Endothelial cell of umbilical vein (primary cell): ENCODE measurements at regions not wholly inside any gene's neighbourhood (a gene's known extent, or its start where the extent isn't known, plus 50 kb on each side); places are given as distances from the start of the nearest gene placed in this dataset.

ENCODE experiments used
- BruUV-seq: library from RNA; stranded (reverse); fragments of 400-500 nt; replicated peaks from 2 replicates; lab custom pipeline; 2021; lab: Mats Ljungman, UMichigan
- CTCF ChIA-PET: fragments of 300-600, 350-600 bp; sonication (Branson Sonifier 250); formaldehyde crosslinking; loops from one replicate; lab custom pipeline; 2021; ENCODE audit warnings: antibody characterized with exemption, inconsistent platforms; lab: Charles Lee
- POLR2A ChIA-PET: fragments of 300-600, 350-600 bp; sonication (Branson Sonifier 250); formaldehyde crosslinking; loops from one replicate; lab custom pipeline; 2021; ENCODE audit warnings: antibody characterized with exemption, inconsistent platforms; lab: Charles Lee
- DNase-seq: peaks from one replicate; pipeline ENCODE4 v3.0.0-alpha.2; 2011; ENCODE audit warnings: low read depth, low spot score
- FAIRE-seq: peaks from 2 replicates; lab custom pipeline; 2011; peaks lifted over from hg19 to GRCh38; lab: Jason Lieb, UNC
- H2AFZ ChIP-seq: 2 replicates; pipeline ENCODE4 v1.6.0; 2012; ENCODE audit warnings: low read depth, low read length, control low read depth, inconsistent platforms
- H3K27ac ChIP-seq: 2 replicates; pipeline ENCODE4 v1.5.1; 2011; ENCODE audit warnings: low read depth, mild to moderate bottlenecking, control low read depth, low read length, moderate library complexity; ENCODE audit not compliant: insufficient read depth
- H3K27me3 ChIP-seq, 2 experiments: 2 replicates each; pipeline versions ENCODE4 v1.6.0 to v1.6.1; 2011; ENCODE audit warnings: low read length in 2 of 2, mixed read lengths in 1 of 2; ENCODE audit not compliant: control insufficient read depth in 2 of 2, insufficient read depth in 2 of 2
- H3K36me3 ChIP-seq, 2 experiments: 2 replicates in 1 of 2; 3 replicates in 1 of 2; pipeline ENCODE4 v1.5.1; 2011; ENCODE audit warnings: low read length in 2 of 2, mild to moderate bottlenecking in 1 of 2, moderate library complexity in 1 of 2; ENCODE audit not compliant: control insufficient read depth in 2 of 2, insufficient read depth in 2 of 2; ENCODE audit errors: extremely low read depth in 1 of 2
- H3K4me1 ChIP-seq: 3 replicates; pipeline ENCODE4 v1.5.1; 2011; ENCODE audit warnings: mild to moderate bottlenecking, low read length; ENCODE audit not compliant: control insufficient read depth, insufficient read depth; ENCODE audit errors: extremely low read depth
- H3K4me2 ChIP-seq: 2 replicates; pipeline ENCODE4 v1.6.1; 2011; ENCODE audit warnings: low read length, control low read depth, mixed read lengths; ENCODE audit not compliant: insufficient read depth
- H3K4me3 ChIP-seq, 3 experiments: fragments of 200-600 bp in 1 of 3; sonication (generic), shearing (Covaris generic) in 1 of 3; replicated peaks in 1 of 3; 2 replicates each; pipeline ENCODE4 v1.5.1; 2011 to 2016; ENCODE audit warnings: control low read depth in 3 of 3, low read length in 3 of 3, mild to moderate bottlenecking in 2 of 3, inconsistent platforms in 1 of 3, low read depth in 1 of 3, moderate library complexity in 1 of 3; ENCODE audit not compliant: insufficient read depth in 1 of 3
- H3K79me2 ChIP-seq: 2 replicates; pipeline ENCODE4 v1.6.0; 2012; ENCODE audit warnings: low read length, inconsistent platforms; ENCODE audit not compliant: control insufficient read depth, insufficient read depth
- H3K9ac ChIP-seq: replicated peaks from 2 replicates; pipeline ENCODE3; 2011; ENCODE audit warnings: low read length, control low read depth; ENCODE audit not compliant: insufficient read depth; ENCODE audit errors: extremely low read depth
- H3K9me1 ChIP-seq: replicated peaks from 3 replicates; pipeline ENCODE4 v1.6.0; 2011; ENCODE audit warnings: mild to moderate bottlenecking, low read length; ENCODE audit not compliant: control insufficient read depth, insufficient read depth; ENCODE audit errors: extremely low read depth
- H3K9me3 ChIP-seq: replicated peaks from 2 replicates; pipeline ENCODE4 v1.5.1; 2012; ENCODE audit warnings: low read length, inconsistent platforms; ENCODE audit not compliant: control insufficient read depth, insufficient read depth
- H4K20me1 ChIP-seq: replicated peaks from 2 replicates; pipeline ENCODE3; 2011; ENCODE audit warnings: mild to moderate bottlenecking, low read length; ENCODE audit not compliant: control insufficient read depth, insufficient read depth; ENCODE audit errors: extremely low read depth
- EZH2 ChIP-seq: IDR thresholded peaks from 2 replicates; pipeline ENCODE4 v1.6.1; 2012; ENCODE audit warnings: borderline replicate concordance, low read depth, mild to moderate bottlenecking, moderate library complexity, low read length, inconsistent platforms; ENCODE audit not compliant: severe bottlenecking
- FOS ChIP-seq: IDR thresholded peaks from 2 replicates; pipeline ENCODE4 v1.6.1; 2011; ENCODE audit warnings: mild to moderate bottlenecking, low read length, moderate library complexity, borderline replicate concordance; ENCODE audit not compliant: insufficient read depth
- GATA2 ChIP-seq: IDR thresholded peaks from 2 replicates; pipeline ENCODE4 v1.7.0; 2011; ENCODE audit warnings: low read depth, mild to moderate bottlenecking, moderate library complexity, mixed read lengths, low read length; ENCODE audit not compliant: insufficient read length, insufficient read depth
- JUN ChIP-seq: IDR thresholded peaks from 2 replicates; pipeline ENCODE4 v1.6.1; 2011; ENCODE audit warnings: borderline replicate concordance, low read depth; ENCODE audit not compliant: insufficient read length, insufficient read depth
- MYC ChIP-seq: IDR thresholded peaks from one replicate; pipeline ENCODE4 v1.6.1; 2011; ENCODE audit warnings: mild to moderate bottlenecking, low read depth, low read length
- POLR2AphosphoS5 ChIP-seq: IDR thresholded peaks from 2 replicates; pipeline ENCODE4 v1.6.1; 2012; ENCODE audit warnings: low read depth, mild to moderate bottlenecking, control low read depth, low read length, moderate library complexity; ENCODE audit not compliant: insufficient read depth
- dilution Hi-C: fragments of 300-500 bp; cut with MboI; formaldehyde crosslinking; loops from one replicate; pipeline ENCODE4 v1.15.0; 2019; ENCODE audit warnings: low sequenced_read_pairs; ENCODE audit not compliant: extremely low pct_ligation_motif_present
- intact Hi-C: fragments of 100-400 bp; cut with micrococcal nuclease; formaldehyde crosslinking; loops from one replicate; pipeline ENCODE4 v1.10.0; 2022
- TF ChIP-seq, protein P1 (sequence below), 2 donors: IDR thresholded peaks; 1 replicate in 1 of 2; 2 replicates in 1 of 2; pipeline ENCODE4 v1.5.1; 2011; ENCODE audit warnings: low read length in 2 of 2, mild to moderate bottlenecking in 2 of 2, moderate library complexity in 2 of 2, control low read depth in 1 of 2, inconsistent platforms in 1 of 2, low read depth in 1 of 2; ENCODE audit not compliant: insufficient read depth in 1 of 2; ENCODE audit errors: extremely low read depth in 1 of 2
- TF ChIP-seq, protein P2 (sequence below): IDR thresholded peaks from 2 replicates; pipeline ENCODE4 v1.6.1; 2011; ENCODE audit not compliant: insufficient read depth, insufficient read length

DNA sequence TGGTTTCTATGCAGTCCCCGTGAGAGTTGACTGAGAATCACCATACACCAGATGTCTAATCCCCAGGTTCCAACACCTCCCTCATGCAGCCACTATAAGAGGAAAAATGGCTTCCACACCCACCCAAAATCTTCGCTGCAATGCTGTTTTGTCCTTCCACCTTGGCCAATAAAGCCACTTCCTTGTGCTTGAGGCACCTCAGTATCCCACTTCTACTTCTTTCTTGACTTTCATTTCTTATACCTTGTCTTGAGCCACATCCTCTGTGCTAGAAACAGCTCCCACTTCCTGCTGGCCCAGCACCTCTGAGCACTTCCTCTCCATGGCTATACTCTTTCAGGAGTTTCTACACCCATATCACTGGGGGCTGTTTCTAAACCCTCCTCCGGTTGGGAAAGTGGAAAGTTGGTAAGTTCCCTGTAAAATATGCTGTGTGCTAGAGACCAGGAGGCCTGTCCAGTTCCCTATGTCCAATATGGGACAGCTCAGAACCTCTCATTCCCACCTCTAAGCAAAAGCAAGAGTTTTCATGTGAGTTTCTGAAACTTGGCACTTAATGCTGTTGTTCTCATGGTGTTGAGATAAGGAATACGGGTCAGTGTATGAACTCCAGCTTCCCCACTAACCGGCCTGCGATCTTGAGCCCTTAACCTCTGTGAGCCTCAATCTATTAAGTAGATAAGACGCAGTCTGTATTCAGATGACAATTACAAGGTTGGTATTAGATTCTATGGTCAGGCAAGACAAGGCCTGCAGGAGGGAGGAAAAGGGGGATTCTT lies 209.1 kb upstream of the ID2 start:
- H3K79me2 ChIP-seq, result no peaks in the 10 kb centered on the region
- no peak for TF ChIP-seq GATA2
- TF ChIP-seq, protein P1, sequence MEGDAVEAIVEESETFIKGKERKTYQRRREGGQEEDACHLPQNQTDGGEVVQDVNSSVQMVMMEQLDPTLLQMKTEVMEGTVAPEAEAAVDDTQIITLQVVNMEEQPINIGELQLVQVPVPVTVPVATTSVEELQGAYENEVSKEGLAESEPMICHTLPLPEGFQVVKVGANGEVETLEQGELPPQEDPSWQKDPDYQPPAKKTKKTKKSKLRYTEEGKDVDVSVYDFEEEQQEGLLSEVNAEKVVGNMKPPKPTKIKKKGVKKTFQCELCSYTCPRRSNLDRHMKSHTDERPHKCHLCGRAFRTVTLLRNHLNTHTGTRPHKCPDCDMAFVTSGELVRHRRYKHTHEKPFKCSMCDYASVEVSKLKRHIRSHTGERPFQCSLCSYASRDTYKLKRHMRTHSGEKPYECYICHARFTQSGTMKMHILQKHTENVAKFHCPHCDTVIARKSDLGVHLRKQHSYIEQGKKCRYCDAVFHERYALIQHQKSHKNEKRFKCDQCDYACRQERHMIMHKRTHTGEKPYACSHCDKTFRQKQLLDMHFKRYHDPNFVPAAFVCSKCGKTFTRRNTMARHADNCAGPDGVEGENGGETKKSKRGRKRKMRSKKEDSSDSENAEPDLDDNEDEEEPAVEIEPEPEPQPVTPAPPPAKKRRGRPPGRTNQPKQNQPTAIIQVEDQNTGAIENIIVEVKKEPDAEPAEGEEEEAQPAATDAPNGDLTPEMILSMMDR (IDR thresholded peaks at IDR 0.05; ENCODE audit: extremely low read depth in 1 of 2, insufficient read depth in 1 of 2, low read depth in 1 of 2, low read length in 2 of 2), result no peak
- TF ChIP-seq POLR2AphosphoS5, result no peak
- TF ChIP-seq, protein P2, sequence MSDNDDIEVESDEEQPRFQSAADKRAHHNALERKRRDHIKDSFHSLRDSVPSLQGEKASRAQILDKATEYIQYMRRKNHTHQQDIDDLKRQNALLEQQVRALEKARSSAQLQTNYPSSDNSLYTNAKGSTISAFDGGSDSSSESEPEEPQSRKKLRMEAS, result no peak
- no peak for TF ChIP-seq EZH2
- TF ChIP-seq MYC, result no peak
- TF ChIP-seq JUN, result no peak
- TF ChIP-seq FOS, result no peak
- H3K4me2 ChIP-seq, result no peak overlapping the region
- BruUV-seq, result no TSS peak
- H3K27me3 ChIP-seq, result no peaks in the 10 kb centered on the region
- no peaks in the 10 kb centered on the region for H3K9me1 ChIP-seq
- no peaks in the 10 kb centered on the region for H3K9me3 ChIP-seq
- DNase-seq (no peak), FAIRE-seq (no peak)
- no peaks in the 10 kb centered on the region for H4K20me1 ChIP-seq
- H3K36me3 ChIP-seq, result no peaks in the 10 kb centered on the region
- H3K27ac ChIP-seq, result no peak overlapping the region
- no peaks in the 10 kb centered on the region for H3K4me1 ChIP-seq
- ChIA-PET POLR2A (no interaction called here), CTCF (interaction anchor here (1.2 kb wide), 1 partner anchor 14 kb away, joined by 3 read pairs; no protein-coding TSS in a partner anchor)
- H2AFZ ChIP-seq, result no peak overlapping the region
- intact Hi-C loops, result no loop called here
- no peak overlapping the region for H3K4me3 ChIP-seq
- H3K9ac ChIP-seq, result no peak overlapping the region
- dilution Hi-C loops, result no loop called here
